PC-9 (cell line): ENCODE measurements at regions not wholly inside any gene's neighbourhood (a gene's known extent, or its start where the extent isn't known, plus 50 kb on each side); places are given as distances from the start of the nearest gene placed in this dataset.

Experiments used
- BruUV-seq: library from RNA; stranded (reverse); fragments of 400-500 nt; replicated peaks from 2 replicates; lab custom pipeline; 2021; lab: Mats Ljungman, UMichigan
- CTCF ChIA-PET: fragments of 300-600 bp; sonication (Branson Sonifier 250); formaldehyde crosslinking; loops from one replicate; lab custom pipeline; 2022; ENCODE audit warnings: antibody characterized with exemption; lab: Charles Lee
- POLR2A ChIA-PET: fragments of 300-600 bp; sonication (Branson Sonifier 250); formaldehyde crosslinking; loops from one replicate; lab custom pipeline; 2022; ENCODE audit warnings: antibody characterized with exemption; ENCODE audit not compliant: unreplicated experiment; lab: Charles Lee
- DNase-seq, 2 experiments: peaks; one replicate each; pipeline versions ENCODE4 v3.0.0 to v3.0.0-alpha.2; 2015 to 2022; ENCODE audit warnings: mixed read lengths in 1 of 2
- H2AFZ ChIP-seq: fragments of 200-600 bp; sonication (generic); 2 replicates; pipeline ENCODE4 v1.8.1; 2017; ENCODE audit warnings: antibody characterized with exemption
- H3F3A ChIP-seq: fragments of 200-600 bp; sonication (generic); 2 replicates; pipeline ENCODE4 v1.8.1; 2017; ENCODE audit warnings: antibody characterized with exemption, mild to moderate bottlenecking, low read depth; ENCODE audit not compliant: insufficient read depth
- H3K27ac ChIP-seq: fragments of 200-600 bp; sonication (generic); 2 replicates; pipeline ENCODE4 v1.6.1; 2016; ENCODE audit warnings: mixed run types
- H3K27me3 ChIP-seq: fragments of 200-600 bp; sonication (generic); 2 replicates; pipeline ENCODE4 v1.6.1; 2016; ENCODE audit warnings: low read depth, mixed run types; ENCODE audit not compliant: insufficient read depth
- H3K36me3 ChIP-seq: fragments of 200-600 bp; sonication (generic); 2 replicates; pipeline ENCODE4 v1.6.1; 2016; ENCODE audit warnings: low read depth, mixed run types
- H3K4me1 ChIP-seq: fragments of 200-600 bp; sonication (generic); replicated peaks from 2 replicates; pipeline ENCODE4 v1.6.1; 2016; ENCODE audit warnings: mixed run types; ENCODE audit not compliant: insufficient read depth
- H3K4me2 ChIP-seq: fragments of 200-600 bp; sonication (generic); 2 replicates; pipeline ENCODE4 v1.6.1; 2017; ENCODE audit warnings: mixed run types
- H3K4me3 ChIP-seq: fragments of 200-600 bp; sonication (generic); 2 replicates; pipeline ENCODE4 v1.6.1; 2016; ENCODE audit warnings: mixed run types
- H3K79me2 ChIP-seq: fragments of 200-600 bp; sonication (generic); 2 replicates; pipeline ENCODE4 v1.6.1; 2017; ENCODE audit warnings: low read depth, mixed run types
- H3K9me2 ChIP-seq: fragments of 200-600 bp; sonication (generic); 2 replicates; pipeline ENCODE4 v1.8.1; 2017; ENCODE audit warnings: mild to moderate bottlenecking; ENCODE audit not compliant: insufficient read depth
- H3K9me3 ChIP-seq: fragments of 200-600 bp; sonication (generic); 2 replicates; pipeline ENCODE4 v1.8.1; 2016; ENCODE audit warnings: low read depth; ENCODE audit not compliant: insufficient read depth
- H4K20me1 ChIP-seq: fragments of 200-600 bp; sonication (generic); 2 replicates; pipeline ENCODE4 v1.8.1; 2017; ENCODE audit not compliant: insufficient read depth
- CTCF ChIP-seq: fragments of 200-600 bp; sonication (generic); conservative IDR thresholded peaks from 2 replicates; pipeline ENCODE4 v1.6.1; 2017; ENCODE audit warnings: mixed run types, antibody characterized with exemption, mild to moderate bottlenecking, moderate library complexity
- EZH2 ChIP-seq: fragments of 200-600 bp; sonication (generic); IDR thresholded peaks from 2 replicates; pipeline ENCODE4 v1.8.0; 2017; ENCODE audit warnings: antibody characterized with exemption, low read depth
- intact Hi-C: fragments of 100-400 bp; cut with micrococcal nuclease; formaldehyde crosslinking; loops from one replicate; pipeline ENCODE4 v1.10.0; 2022; ENCODE audit not compliant: unreplicated experiment

- intact Hi-C loops, result no loop called here
- H2AFZ ChIP-seq, result no peak overlapping the region
- H3K4me3 ChIP-seq, result no peak overlapping the region
- no peak overlapping the region for H3K4me2 ChIP-seq
- H3K4me1 ChIP-seq, result no peaks in the 10 kb centered on the region
- no peaks in the 10 kb centered on the region for H3K36me3 ChIP-seq
- no peaks in the 10 kb centered on the region for H3K9me2 ChIP-seq
- no peak for TF ChIP-seq EZH2
- no peak for TF ChIP-seq CTCF
- no peak for DNase-seq
- no peaks in the 10 kb centered on the region for H3K9me3 ChIP-seq
- CTCF ChIA-PET, result no interaction called here
- no peaks in the 10 kb centered on the region for H3F3A ChIP-seq
- no peaks in the 10 kb centered on the region for H4K20me1 ChIP-seq
- H3K27me3 ChIP-seq, result no peaks in the 10 kb centered on the region
- POLR2A ChIA-PET, result no interaction called here
- BruUV-seq, result no TSS peak
- no peak overlapping the region for H3K27ac ChIP-seq
- no peaks in the 10 kb centered on the region for H3K79me2 ChIP-seq
These were observed 561.1 kb upstream of the SMIM31 start for GRCh38 chr4:164192844-164193243.

- Histone ChIP-seq H3K4me3 (no peak overlapping the region), H4K20me1 (no peaks in the 10 kb centered on the region), H3K27me3 (no peaks in the 10 kb centered on the region), H3K4me1 (no peaks in the 10 kb centered on the region), H3K36me3 (no peaks in the 10 kb centered on the region), H2AFZ (no peak overlapping the region), H3K9me3 (no peaks in the 10 kb centered on the region), H3K4me2 (no peak overlapping the region), H3K9me2 (no peaks in the 10 kb centered on the region), H3F3A (no peaks in the 10 kb centered on the region), H3K27ac (no peak overlapping the region), H3K79me2 (no peaks in the 10 kb centered on the region)
- no peak for DNase-seq
- intact Hi-C loops, result no loop called here
- no peak for TF ChIP-seq CTCF
- no peak for TF ChIP-seq EZH2
- ChIA-PET CTCF (no interaction called here), POLR2A (no interaction called here)
- no TSS peak for BruUV-seq
These were observed 560.3 kb upstream of the SMIM31 start for GRCh38 chr4:164193676-164194075.

- ChIA-PET POLR2A (no interaction called here), CTCF (no interaction called here)
- Histone ChIP-seq H3K27ac (no peak overlapping the region), H3K9me2 (no peaks in the 10 kb centered on the region), H3K4me1 (no peaks in the 10 kb centered on the region), H3K36me3 (no peaks in the 10 kb centered on the region), H3F3A (no peaks in the 10 kb centered on the region), H3K4me2 (no peak overlapping the region), H3K79me2 (no peaks in the 10 kb centered on the region), H3K27me3 (no peaks in the 10 kb centered on the region), H3K4me3 (no peak overlapping the region), H4K20me1 (no peaks in the 10 kb centered on the region), H3K9me3 (no peaks in the 10 kb centered on the region), H2AFZ (no peak overlapping the region)
- TF ChIP-seq EZH2, result no peak
- no TSS peak for BruUV-seq
- DNase-seq, result no peak
- intact Hi-C loops, result no loop called here
These were observed 556.4 kb upstream of the SMIM31 start for GRCh38 chr4:164197556-164197955.

GRCh38 chr4:164203476-164203875 is 550.5 kb upstream of the SMIM31 start:
- intact Hi-C loops, result loop anchor here (10.0 kb wide), 1 partner anchor 101 kb away; no protein-coding TSS in a partner anchor
- Histone ChIP-seq H2AFZ (no peak overlapping the region), H3K4me1 (peaks cover 22% of the 10 kb centered on the region), H3K9me3 (no peaks in the 10 kb centered on the region), H3K27ac (peak overlapping the region; percentile 98), H3K4me2 (peak overlapping the region; percentile 54; the same call in 1 of the 2 replicates), H3K9me2 (no peaks in the 10 kb centered on the region), H4K20me1 (no peaks in the 10 kb centered on the region), H3K79me2 (no peaks in the 10 kb centered on the region), H3K4me3 (no peak overlapping the region), H3F3A (peaks cover 10% of the 10 kb centered on the region), H3K27me3 (no peaks in the 10 kb centered on the region), H3K36me3 (no peaks in the 10 kb centered on the region)
- no TSS peak for BruUV-seq
- TF ChIP-seq CTCF, result no peak
- no peak for TF ChIP-seq EZH2
- DNase-seq, result no peak
- POLR2A ChIA-PET, result no interaction called here
- CTCF ChIA-PET, result no interaction called here
